Ureter (tissue), 1 donor: ENCODE measurements at regions not wholly inside any gene's neighbourhood (a gene's known extent, or its start where the extent isn't known, plus 50 kb on each side); places are given as distances from the start of the nearest gene placed in this dataset.

Experiments
- DNase-seq: peaks from one replicate; pipeline ENCODE4 v3.0.0-alpha.2; 2020; ENCODE audit warnings: low spot score
- donor health status: DM: yes; HTN: yes; CAD: no.

GRCh38 chr5:68450245-68450852 lies 234.8 kb downstream of the PIK3R1 start:
- no peak for DNase-seq

- DNase-seq = no peak
Measured at GRCh38 chr5:68452286-68452685, 236.7 kb downstream of the PIK3R1 start.

GRCh38 chr5:68454172-68454571 lies 238.6 kb downstream of the PIK3R1 start:
- no peak for DNase-seq

GRCh38 chr5:68454766-68455165 lies 239.2 kb downstream of the PIK3R1 start:
- DNase-seq = no peak

- no peak for DNase-seq
Measured at GRCh38 chr5:68455216-68455615, 239.7 kb downstream of the PIK3R1 start.

GRCh38 chr5:68456756-68457217 lies 241.2 kb downstream of the PIK3R1 start:
- no peak for DNase-seq

- DNase-seq = no peak
Measured at GRCh38 chr5:68457285-68457684, 241.7 kb downstream of the PIK3R1 start.

GRCh38 chr5:68458416-68459021 lies 243.0 kb downstream of the PIK3R1 start:
- DNase-seq = no peak

- DNase-seq = no peak
Measured at GRCh38 chr5:68459093-68459809, 243.7 kb downstream of the PIK3R1 start.

- no peak for DNase-seq
Measured at GRCh38 chr5:68459810-68460139, 244.2 kb downstream of the PIK3R1 start.

- DNase-seq = no peak
Measured at GRCh38 chr5:68460147-68460798, 244.7 kb downstream of the PIK3R1 start.

GRCh38 chr5:68463606-68464005 lies 248.1 kb downstream of the PIK3R1 start:
- no peak for DNase-seq

GRCh38 chr5:68464424-68464823 lies 248.9 kb downstream of the PIK3R1 start:
- DNase-seq = no peak

- DNase-seq = no peak
Measured at GRCh38 chr5:68465133-68465532, 249.6 kb downstream of the PIK3R1 start.

GRCh38 chr5:68465934-68466551 lies 250.5 kb downstream of the PIK3R1 start:
- DNase-seq = no peak

GRCh38 chr5:68467208-68467607 lies 251.7 kb downstream of the PIK3R1 start:
- DNase-seq = no peak

GRCh38 chr5:68467794-68468193 lies 252.2 kb downstream of the PIK3R1 start:
- no peak for DNase-seq

GRCh38 chr5:68468322-68468721 lies 252.8 kb downstream of the PIK3R1 start:
- no peak for DNase-seq

GRCh38 chr5:68475476-68475983 lies 260.0 kb downstream of the PIK3R1 start:
- DNase-seq = no peak

- no peak for DNase-seq
Measured at GRCh38 chr5:68476854-68477253, 261.3 kb downstream of the PIK3R1 start.

GRCh38 chr5:68478301-68479095 lies 262.9 kb downstream of the PIK3R1 start:
- no peak for DNase-seq
